ENCODE measurements at regions not wholly inside any gene's neighbourhood (a gene's known extent, or its start where the extent isn't known, plus 50 kb on each side); places are given as distances from the start of the nearest gene placed in this dataset.
"Not testable (repeated sequence)": the region's sequence is repeated elsewhere in the genome, so short reads cannot be mapped to it uniquely, and the experiment has no call there.

DNA sequence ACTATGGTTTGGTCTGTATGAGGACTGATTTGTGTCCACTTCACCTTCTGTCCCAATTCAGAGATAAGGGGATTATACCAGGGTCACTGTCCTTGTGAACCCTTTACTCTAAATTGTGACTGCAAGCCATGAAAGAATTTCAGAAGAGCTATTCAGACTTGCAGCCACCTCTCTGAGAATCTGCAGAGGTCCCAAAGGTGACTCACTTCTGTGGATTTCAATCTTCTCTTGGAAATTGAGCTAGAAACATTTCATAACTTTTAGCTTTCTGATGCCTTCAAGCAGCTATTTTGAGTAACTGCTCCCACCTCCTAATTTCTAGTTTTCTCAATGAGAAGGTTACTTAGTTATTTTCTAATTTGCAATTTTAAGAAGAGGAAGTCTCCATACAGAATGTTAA is 1242.4 kb upstream of the ACVR2A start:
- no peak for DNase-seq (ENCODE audit: low read depth in 2 of 2)

DNA sequence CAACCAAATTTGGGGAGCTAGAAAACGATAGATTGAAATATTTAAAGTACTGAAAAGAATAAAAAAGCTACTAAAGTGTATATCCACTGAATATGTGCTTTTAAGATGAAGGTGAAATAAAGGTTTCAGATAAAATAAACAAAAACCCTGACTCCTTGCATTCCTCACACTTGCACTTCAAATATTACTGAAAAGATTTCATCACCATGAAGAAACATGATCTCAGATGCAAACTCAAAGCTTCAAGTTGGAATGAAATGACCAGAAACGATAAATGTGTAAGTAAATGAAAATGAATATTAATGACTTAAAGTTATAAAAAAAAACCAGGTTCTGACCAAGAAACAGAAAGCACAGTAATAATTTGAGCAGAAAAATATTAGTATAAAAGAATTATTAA is 1246.0 kb upstream of the ACVR2A start:
- no peak for DNase-seq (ENCODE audit: low read depth in 2 of 2)

DNA sequence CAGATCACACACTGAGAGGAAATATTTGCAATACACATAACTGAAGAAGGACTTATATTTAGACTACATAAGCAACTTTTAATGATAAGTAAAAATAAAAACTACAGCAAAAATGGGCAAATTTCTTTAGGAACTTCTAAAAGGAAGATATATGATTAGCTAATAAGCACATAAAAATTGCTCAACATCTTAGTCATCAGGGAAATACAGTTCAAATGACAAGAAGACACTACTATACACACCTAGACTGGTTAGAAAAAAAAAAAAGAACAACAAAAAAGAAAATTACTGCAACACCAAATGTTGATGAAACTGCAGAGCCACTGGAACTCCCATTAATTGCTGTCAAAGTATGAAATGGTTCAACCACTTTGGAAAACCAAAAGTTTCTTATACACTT is 1247.5 kb upstream of the ACVR2A start:
- no peak for DNase-seq (ENCODE audit: low read depth in 2 of 2)

DNA sequence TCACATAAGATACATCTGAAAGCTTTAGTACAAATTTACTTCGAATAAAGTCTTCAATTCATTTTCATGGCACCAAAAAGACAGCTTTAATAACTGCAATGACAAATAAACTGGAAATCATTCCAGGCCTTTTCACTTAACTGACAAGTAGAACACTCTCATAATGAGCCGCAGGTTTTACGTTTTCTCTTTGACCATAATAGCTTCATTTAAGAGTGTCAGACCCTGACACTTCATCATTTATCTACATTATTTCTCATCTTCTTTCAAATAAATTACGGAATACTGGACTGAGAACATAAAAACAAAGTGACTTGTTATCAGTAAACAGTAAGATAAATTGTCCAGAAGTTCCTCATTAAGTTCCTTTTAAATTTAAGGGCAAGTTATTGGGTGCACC is 1252.9 kb upstream of the ACVR2A start:
- DNase-seq (ENCODE audit: low read depth in 2 of 2), result no peak

DNA sequence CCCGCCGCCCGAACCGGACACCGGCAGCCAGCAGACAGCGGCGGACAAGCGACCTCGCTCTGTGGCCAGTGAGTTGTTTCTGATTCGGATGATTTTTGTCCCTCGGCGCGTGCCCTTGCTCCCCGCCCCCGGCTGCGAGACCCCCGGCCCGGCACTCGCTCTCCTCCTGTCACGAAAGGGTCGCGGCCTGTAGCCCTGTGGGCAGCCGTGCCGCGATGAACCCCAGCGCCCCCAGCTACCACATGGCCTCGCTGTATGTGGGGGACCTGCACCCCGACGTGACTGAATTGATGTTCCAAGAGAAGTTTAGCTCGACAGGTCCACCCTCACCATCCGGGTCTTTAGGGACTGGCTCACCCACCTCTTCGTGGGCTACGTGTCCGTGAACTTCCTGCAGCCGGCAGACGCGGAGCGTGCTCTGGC is 1257.5 kb upstream of the ACVR2A start:
- no peak for DNase-seq (ENCODE audit: low read depth in 2 of 2)

DNA sequence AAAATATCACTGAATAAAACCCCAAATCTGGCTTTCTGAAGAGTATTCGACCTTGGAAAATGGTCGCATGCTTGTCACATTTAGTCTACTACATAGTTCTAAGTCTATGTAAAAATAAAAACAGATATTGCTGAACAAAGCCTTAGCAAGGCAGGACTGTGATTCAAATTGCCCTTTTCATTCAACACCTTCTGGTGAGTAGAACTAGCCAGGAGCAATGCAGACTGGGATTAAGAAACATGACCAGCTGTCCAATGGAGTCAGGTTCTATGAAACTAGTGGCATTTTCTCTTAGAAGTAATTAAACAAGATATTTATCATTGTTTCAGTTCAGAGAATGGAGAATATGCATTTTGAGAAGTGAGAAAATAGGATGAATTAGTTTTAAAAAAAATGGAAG is 1260.5 kb upstream of the ACVR2A start:
- no peak for DNase-seq (ENCODE audit: low read depth in 2 of 2)

DNA sequence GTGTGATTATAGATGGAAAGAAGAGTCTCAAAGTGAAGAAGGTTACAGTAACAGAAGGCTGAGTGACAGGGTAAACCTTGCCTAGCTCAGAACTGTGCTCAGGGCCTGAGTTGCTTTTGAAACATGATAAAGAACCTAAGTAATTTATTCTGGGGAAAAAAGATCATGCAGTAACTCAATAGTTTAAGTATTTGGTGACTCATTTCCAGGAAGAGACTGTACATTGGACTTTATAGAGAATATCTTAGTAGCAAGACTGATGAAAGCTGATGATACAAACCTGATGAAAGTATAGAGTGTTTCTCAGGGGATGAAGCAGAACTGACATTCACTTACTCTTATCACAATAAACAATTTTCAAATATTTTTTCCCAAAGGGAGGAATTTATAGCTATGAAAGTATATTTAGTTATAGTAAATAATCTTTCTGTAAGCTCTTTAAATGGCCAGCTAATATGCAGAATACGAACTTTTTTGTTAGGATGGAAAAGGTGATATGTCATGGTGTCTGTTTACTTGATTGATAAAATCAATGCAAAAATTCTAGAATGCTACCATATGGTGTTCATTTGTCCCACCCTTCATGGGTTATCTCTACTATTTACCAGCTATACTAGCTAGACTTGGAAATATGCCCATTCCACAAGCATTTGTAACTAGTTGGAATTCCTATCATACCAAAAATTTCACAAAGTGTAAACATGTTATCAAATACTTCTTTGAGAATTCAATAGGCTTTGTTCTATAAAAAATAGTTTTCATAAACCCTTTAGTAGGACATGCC is 1265.5 kb upstream of the ACVR2A start:
- no peak for DNase-seq (ENCODE audit: low read depth in 2 of 2)

DNA sequence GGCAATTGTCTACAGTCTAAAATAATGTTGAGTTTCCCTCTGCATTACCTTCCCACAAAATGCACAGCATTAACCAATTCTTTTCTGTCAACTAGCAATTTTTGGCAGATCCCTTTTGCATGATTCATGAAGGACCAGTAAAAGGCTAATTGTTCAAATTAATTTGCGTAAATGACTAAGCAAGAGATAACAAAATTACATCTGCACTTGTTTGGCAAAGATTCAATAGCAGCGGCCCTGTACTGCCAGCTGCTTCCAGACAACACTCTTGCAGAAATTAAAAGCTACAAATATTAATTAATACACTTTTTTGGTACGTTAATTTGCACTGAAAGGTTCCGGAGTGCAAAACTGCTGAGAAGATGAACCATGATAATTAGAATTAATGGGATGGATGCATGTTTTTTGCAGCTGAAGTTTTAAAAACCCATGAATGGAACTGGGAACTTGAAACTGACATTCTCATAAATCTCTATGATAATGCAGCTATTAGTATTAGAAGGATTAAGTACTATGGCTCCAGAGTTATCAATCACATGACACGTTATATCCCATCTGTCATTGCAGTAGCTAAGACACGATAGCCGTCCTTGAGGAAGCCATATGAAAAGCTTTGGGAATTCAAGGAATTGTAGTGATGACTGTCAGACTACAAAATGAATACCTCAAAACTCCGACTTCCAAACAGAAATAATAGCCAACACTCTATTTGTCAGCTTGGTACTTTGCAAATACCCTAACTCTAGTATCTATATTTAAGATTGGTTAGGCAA is 1268.3 kb upstream of the ACVR2A start:
- no peak for DNase-seq (ENCODE audit: low read depth in 2 of 2)

DNA sequence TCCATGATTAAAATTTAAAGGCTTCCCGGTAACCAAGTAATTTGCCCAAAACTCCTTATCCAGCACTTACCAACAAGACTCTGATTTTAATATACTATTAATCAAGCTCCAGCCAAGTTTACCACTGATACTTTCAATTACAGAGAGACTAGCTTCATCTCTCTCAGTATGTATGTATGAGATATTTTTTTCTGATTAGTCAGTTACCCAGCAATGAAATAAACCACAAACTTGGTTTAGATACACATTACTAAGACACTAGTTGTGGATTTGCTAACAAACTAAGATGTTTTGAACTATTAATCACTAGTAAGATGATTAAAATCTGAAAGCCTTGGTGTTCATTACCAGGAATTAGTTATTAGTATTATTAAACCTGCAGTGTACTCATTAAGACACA is 1272.2 kb upstream of the ACVR2A start:
- no peak for DNase-seq (ENCODE audit: low read depth in 2 of 2)

DNA sequence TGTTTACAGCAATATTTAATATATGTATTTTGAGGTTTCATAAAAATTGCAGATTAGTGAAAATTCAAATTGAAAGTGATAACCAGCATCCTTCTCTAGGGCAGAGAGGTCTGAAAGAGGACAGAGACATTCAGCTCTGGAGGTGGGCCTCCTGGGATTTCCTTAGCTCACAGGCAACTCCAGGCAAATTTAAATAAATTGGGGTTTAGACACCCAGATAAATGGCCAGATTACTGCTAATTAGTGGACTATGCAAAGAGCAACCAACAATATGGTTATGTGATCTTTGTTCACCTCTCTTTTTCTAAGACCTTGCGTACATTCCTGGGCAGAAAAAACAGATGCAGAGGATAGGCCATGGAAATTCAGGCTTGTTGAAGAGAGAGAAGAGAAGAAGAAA is 1282.8 kb upstream of the ACVR2A start:
- DNase-seq (ENCODE audit: low read depth in 2 of 2), result no peak

DNA sequence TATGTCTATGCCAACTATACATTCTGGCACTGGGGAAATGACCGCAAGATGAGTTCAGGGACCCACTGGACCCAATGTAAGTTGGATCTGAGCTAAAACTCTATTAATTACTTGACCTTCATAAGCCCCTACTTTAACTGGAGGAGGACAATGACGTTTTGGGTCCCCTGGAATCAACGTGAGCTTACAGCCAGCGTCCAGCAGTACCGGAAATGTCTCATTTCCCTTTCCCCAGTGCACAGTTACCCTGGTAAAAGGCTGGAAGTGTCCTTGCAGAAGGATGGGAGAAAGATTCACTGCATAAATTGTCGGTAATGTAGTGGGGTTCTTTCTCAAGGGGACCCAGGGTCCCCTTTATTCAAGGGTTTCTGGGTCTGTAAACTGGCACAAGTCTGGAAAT is 1297.6 kb upstream of the ACVR2A start:
- no peak for DNase-seq (ENCODE audit: low read depth in 2 of 2)

DNA sequence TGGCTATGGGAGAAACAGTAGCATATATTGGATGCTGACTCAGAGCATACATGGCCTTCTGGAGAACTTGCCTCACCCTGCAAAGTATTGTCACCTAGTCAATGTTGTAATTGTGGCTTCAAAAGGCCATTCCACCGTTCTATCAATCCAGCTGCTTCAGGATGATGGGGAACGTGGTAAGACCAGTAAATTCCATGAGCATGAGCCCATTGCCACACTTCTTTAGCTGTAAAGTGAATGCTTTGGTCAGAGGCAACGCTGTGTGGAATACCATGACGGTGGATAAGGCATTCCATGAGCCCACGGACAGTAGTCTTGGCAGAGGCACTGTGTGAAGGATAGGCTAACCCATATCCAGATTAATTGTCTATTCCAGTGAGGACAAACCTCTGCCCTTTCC is 1300.1 kb upstream of the ACVR2A start:
- no peak for DNase-seq (ENCODE audit: low read depth in 2 of 2)

DNA sequence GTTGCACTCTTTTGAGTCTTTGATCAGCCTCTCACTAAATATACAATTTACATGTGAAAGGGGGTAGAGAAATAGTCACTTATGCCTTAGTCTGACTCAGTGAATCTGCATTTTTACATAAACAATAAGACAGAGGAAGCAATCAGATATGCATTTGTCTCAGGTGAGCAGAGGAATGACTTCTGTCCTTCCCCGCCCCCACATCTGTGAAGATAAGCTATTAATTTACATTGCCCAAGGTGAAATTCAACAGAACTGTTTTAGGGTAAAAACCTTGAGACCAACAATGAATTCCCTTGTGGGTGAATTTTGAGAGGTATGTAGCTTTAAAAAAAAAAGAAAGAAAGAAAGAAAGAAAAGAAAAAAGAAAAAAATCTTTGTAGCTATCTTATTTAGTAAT is 1302.9 kb upstream of the ACVR2A start:
- no peak for DNase-seq (ENCODE audit: low read depth in 2 of 2)

DNA sequence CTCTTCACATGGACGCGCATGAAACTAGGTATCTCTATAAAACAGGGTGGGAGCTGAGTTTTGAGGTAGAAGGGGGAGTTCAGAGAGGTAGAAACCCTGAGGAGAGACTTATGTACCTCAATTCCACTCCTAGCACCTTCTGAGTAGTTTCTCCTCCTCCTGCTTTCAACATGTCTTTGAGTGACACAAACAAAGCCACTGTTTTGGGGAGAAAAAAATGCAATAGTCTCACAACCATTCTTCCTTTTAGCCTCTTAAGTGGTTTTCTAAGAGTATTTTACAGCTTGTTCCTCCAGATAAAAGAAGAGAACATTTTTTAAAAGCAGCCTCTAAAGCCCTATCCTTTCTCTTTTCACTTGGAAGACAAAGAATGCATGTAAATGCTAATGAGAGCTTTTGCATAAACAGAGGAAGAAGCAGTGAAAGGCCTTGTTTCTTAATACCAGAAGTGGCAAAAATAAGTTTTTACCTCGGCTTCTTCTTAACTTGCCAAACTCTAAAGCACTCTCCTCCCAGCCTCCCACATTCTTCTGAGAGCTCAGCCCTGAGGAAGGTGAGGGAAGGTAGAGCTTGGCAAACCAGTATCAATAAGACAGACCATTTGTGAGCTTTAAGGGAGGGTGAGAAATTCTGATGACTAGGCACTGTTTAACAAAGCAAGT is 1304.4 kb upstream of the ACVR2A start:
- DNase-seq (ENCODE audit: low read depth in 2 of 2), result no peak

DNA sequence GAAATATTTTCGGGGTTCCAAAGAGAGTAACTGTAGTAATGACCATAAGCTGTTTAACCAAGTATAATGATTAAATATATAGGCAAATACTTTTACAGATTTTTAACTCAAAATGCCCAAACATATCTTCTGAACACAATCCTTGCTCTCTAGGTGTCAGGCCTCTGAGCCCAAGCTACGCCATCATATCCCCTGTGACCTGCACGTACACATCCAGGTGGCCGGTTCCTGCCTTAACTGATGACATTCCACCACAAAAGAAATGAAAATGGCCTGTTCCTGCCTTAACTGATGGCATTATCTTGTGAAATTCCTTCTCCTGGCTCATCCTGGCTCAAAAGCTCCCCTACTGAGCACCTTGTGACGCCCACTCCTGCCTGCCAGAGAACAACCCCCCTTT is 1305.1 kb upstream of the ACVR2A start:
- DNase-seq (ENCODE audit: low read depth in 2 of 2), result not testable (repeated sequence)

DNA sequence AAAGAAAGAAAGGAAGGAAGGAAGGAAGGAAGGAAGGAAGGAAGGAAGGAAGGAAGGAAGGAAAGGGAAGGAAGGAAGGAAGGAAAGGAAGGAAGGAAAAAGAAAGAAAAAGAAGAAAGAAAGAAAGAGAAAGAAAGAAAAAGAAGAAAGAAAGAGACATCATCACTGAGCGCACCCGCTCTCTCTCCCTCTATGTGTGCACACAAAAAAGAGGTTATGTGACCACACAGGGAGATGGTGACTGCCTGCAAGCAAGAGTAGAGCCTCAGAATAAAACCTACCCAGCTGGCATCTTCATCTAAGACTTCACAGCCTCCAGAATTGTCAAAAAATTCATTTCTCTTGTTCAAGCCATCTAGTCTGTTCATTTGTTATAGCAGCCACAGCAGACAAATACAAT is 1307.4 kb upstream of the ACVR2A start:
- no peak for DNase-seq (ENCODE audit: low read depth in 2 of 2)

DNA sequence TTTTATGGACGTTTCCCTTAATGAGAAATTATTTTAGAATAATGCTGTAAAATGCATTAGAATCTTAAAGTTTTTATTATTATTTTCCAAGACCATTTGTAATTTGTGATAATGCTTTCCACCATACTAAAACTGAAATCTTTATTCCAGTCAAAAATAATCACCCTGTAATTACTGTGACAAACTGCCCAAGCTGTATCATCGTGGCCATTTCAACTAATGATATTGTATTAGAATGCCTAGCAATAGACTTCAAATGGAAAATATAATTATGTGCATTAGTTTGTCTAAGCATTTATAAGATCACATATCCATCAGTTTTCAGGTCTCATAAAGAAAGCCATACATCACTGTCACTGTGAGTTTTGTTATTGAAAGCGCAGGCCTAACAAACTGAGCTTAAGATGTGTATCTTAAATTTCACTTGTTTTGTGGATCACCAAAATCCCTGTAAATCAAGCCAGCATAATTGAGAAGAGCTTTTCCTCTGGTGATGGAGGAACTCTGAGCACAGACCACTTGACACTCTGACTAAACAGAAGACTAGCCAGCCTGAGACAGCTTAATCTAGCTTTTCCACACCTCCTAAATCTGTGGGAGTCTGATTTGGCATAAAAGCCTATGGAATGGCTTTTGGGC is 1312.2 kb upstream of the ACVR2A start:
- DNase-seq (ENCODE audit: low read depth in 2 of 2), result no peak

DNA sequence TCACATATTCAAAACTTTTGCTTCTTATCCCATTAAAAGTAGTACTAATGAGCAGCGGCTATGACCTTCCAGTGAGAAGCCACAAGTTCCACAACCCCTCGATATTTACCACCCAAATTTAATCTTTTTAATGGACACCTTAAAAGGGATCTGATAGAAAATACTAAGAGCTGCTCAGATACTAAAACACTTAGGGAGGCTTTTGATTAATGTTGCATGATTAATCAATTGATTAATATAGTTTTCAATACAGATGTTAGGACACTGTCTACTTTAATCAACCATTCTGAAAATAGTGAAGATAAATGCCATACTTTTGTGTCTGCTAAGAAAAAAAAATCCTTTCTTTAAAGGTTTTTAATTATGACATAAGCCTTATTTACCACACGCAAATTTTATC is 1312.8 kb upstream of the ACVR2A start:
- no peak for DNase-seq (ENCODE audit: low read depth in 2 of 2)

DNA sequence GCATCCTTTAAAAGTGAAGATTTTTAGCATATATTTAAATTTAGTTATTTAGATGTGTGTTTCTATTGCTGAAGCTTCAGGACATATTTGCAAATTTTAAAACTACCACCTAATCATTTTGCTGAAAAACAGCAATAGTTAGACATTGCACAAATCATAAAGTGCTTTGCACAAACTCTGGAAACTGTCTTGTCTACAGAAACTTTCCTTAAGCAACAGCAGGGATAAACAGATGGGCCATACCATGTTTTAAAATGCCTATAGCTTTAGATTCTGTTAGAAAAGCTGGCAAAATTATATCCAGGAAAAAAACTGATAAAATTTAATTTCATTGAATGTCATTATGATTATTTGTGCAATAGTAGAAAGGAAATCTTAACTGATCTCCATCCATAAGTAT is 1313.9 kb upstream of the ACVR2A start:
- no peak for DNase-seq (ENCODE audit: low read depth in 2 of 2)

DNA sequence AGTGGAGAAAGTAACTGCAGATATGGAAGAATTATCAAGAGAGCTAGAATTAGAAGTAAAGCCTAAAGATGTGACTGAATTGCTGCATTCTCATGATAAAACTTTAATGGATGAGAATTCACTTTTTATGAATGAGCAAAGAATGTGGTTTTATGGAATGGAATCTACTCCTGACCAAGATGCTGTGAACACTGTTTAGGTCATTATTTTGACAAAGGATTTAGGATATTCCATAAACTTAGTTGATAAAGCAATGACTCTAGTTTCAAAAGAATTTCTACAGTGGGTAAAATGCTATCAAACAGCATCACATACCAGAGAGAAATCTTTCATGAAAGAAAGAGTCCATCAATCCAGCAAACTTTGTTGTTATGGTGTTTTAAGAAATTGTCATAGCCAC is 1317.7 kb upstream of the ACVR2A start:
- no peak for DNase-seq (ENCODE audit: low read depth in 2 of 2)

DNA sequence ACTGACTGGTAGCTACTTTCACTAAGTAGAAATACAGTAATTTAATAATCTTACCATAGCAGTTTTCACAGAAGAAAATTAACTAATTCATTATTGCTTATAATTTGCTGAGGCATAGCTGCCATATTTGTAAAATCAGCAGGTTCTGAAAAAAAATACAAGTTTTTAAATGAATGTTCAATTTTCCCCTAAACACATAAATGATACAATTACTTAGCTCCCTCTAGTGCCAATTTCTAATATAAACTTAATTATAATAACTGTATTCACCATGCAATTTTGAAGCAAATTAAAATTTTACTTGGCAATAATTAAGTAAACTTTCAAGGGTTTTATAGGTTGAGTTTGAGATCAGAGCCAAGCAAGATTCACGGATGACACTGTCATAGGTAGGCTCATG is 1321.6 kb upstream of the ACVR2A start:
- no peak for DNase-seq (ENCODE audit: low read depth in 2 of 2)

DNA sequence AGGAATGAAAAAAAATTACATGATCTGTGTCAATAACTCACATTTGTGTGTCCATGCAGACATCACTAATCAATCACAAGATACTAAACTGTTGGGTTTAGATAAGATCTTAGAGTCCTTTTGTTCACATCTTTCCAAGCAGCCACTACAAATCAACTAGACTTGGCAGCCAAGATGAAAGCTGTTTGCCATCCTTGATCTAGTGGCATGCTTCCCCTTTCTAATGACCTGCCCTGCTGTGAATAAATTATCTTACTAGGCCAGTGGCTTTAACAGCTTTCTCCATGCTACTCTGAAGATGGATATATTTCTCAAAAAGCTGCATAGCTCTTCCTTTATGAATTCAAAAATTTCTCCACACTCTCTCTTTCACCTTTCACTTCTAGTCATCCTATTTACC is 1338.0 kb upstream of the ACVR2A start:
- DNase-seq (ENCODE audit: low read depth in 2 of 2), result no peak

Measured in stimulated activated CD4-positive, alpha-beta T cell treated with anti-CD3 and anti-CD28 coated beads, Interleukin-1b, Interleukin-23, amount 100 ng/mL, for 4 hours (primary cell).